Cardiac septum (tissue), 1 donor: ENCODE measurements at regions not wholly inside any gene's neighbourhood (a gene's known extent, or its start where the extent isn't known, plus 50 kb on each side); places are given as distances from the start of the nearest gene placed in this dataset.

Experiments
- DNase-seq: peaks from one replicate; pipeline ENCODE4 v3.0.0-alpha.2; 2020; ENCODE audit warnings: low spot score
- intact Hi-C: fragments of 100-400 bp; cut with DNase I; formaldehyde crosslinking; loops from one replicate; pipeline ENCODE4 v1.14.0; 2022
- donor health status: DM: no; HTN: no; CAD: no.

DNA sequence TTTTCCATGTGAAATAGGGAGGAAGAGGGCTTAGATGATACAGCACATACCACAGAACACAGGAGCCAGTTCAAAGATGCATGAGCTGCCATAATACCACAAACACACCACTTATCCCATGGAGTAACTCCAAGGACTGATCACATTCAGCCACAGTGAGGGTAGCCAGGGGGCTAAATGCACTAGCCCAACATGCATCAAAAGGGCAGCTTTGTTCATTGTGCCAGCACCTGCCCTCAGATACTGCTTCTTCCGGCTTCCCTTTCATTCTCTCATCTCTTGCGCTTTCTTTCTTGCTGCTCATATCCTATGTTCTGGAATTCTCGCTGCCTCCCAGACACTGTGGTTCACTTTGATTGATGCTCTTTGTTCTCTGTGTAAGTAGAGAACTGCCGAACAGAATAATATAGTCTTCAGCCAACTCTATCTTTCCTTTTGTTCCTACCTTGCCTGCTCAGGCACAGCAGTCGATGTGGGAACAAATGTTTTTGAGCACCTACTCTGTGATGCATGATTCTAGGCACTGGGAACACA, 50.0 kb upstream of the SYT6 start:
- DNase-seq = no peak
- intact Hi-C loops = no loop called here
